Neural cell (in vitro differentiated cells): ENCODE measurements at regions not wholly inside any gene's neighbourhood (a gene's known extent, or its start where the extent isn't known, plus 50 kb on each side); places are given as distances from the start of the nearest gene placed in this dataset.

Experiments used
- H2AFZ ChIP-seq: fragments of 200-600, 300-800 bp; sonication (generic), shearing (Covaris generic); 2 replicates; pipeline ENCODE4 v1.6.0; 2014; ENCODE audit warnings: low read depth, mild to moderate bottlenecking, antibody characterized with exemption, low read length, moderate library complexity
- H3F3A ChIP-seq: fragments of 200-600 bp; shearing (Covaris generic); 2 replicates; pipeline ENCODE4 v1.6.1; 2016; ENCODE audit warnings: mild to moderate bottlenecking, moderate library complexity, mixed read lengths, antibody characterized with exemption, low read length; ENCODE audit not compliant: insufficient read depth, poor library complexity, severe bottlenecking
- H3K27ac ChIP-seq: fragments of 200-600, 300-800 bp; sonication (generic), shearing (Covaris generic); 2 replicates; pipeline ENCODE4 v1.5.1; 2014; ENCODE audit warnings: mild to moderate bottlenecking, low read length, moderate library complexity
- H3K27me3 ChIP-seq: fragments of 300-800, 200-600 bp; sonication (generic), shearing (Covaris generic); 2 replicates; pipeline ENCODE4 v1.6.0; 2014; ENCODE audit warnings: mild to moderate bottlenecking, low read depth, low read length, moderate library complexity; ENCODE audit not compliant: insufficient read depth
- H3K36me3 ChIP-seq: fragments of 300-800, 200-600 bp; sonication (generic), shearing (Covaris generic); 2 replicates; pipeline ENCODE4 v1.5.1; 2014; ENCODE audit warnings: mild to moderate bottlenecking, antibody characterized with exemption, low read length, moderate library complexity; ENCODE audit not compliant: insufficient read depth
- H3K4me2 ChIP-seq: fragments of 300-800, 200-600 bp; sonication (generic), shearing (Covaris generic); 2 replicates; pipeline ENCODE4 v1.6.0; 2014; ENCODE audit warnings: mild to moderate bottlenecking, low read length
- H3K4me3 ChIP-seq: fragments of 300-800, 200-600 bp; sonication (generic), shearing (Covaris generic); 2 replicates; pipeline ENCODE4 v1.5.1; 2014; ENCODE audit warnings: mild to moderate bottlenecking, low read length, moderate library complexity
- H3K79me2 ChIP-seq: fragments of 200-600 bp; shearing (Covaris generic); replicated peaks from 2 replicates; pipeline ENCODE4 v1.6.0; 2014; ENCODE audit warnings: mild to moderate bottlenecking, low read length, moderate library complexity; ENCODE audit not compliant: insufficient read depth
- H3K9ac ChIP-seq: fragments of 300-800, 200-600 bp; sonication (generic), shearing (Covaris generic); 2 replicates; pipeline ENCODE4 v1.6.1; 2016; ENCODE audit warnings: mild to moderate bottlenecking, low read length, mixed read lengths
- H3K9me2 ChIP-seq: fragments of 200-600 bp; shearing (Covaris generic); 2 replicates; pipeline ENCODE4 v1.6.1; 2016; ENCODE audit warnings: mild to moderate bottlenecking, low read length, mixed read lengths; ENCODE audit not compliant: insufficient read depth
- H3K9me3 ChIP-seq: fragments of 200-600, 300-800 bp; sonication (generic), shearing (Covaris generic); 2 replicates; pipeline ENCODE4 v1.6.1; 2016; ENCODE audit warnings: mild to moderate bottlenecking, mixed run types, low read length, moderate library complexity, mixed read lengths
- H4K20me1 ChIP-seq: fragments of 200-600 bp; shearing (Covaris generic); 2 replicates; pipeline ENCODE4 v1.6.1; 2016; ENCODE audit warnings: mild to moderate bottlenecking, mixed run types; ENCODE audit not compliant: insufficient read depth
- EP300 ChIP-seq: fragments of 450-650 bp; conservative IDR thresholded peaks from 2 replicates; pipeline ENCODE4 v1.6.1; 2014; ENCODE audit warnings: antibody characterized with exemption, mild to moderate bottlenecking, moderate library complexity; ENCODE audit not compliant: poor library complexity, severe bottlenecking
- EZH2 ChIP-seq: fragments of 200-600, 300-800 bp; shearing (Covaris generic), sonication (generic); IDR thresholded peaks from 2 replicates; pipeline ENCODE4 v1.6.1; 2014; ENCODE audit warnings: antibody characterized with exemption, low read length, borderline replicate concordance, mild to moderate bottlenecking; ENCODE audit not compliant: insufficient read depth, poor library complexity, severe bottlenecking
- MXI1 ChIP-seq: fragments of 450-650 bp; conservative IDR thresholded peaks from 2 replicates; pipeline ENCODE4 v1.6.1; 2014; ENCODE audit warnings: antibody characterized with exemption, mild to moderate bottlenecking; ENCODE audit not compliant: poor library complexity, severe bottlenecking
- POLR2AphosphoS5 ChIP-seq: IDR thresholded peaks from 2 replicates; pipeline ENCODE4 v1.6.1; 2012
- RAD21 ChIP-seq: fragments of 450-650 bp; conservative IDR thresholded peaks from 2 replicates; pipeline ENCODE4 v1.6.1; 2014; ENCODE audit warnings: antibody characterized with exemption, mild to moderate bottlenecking, moderate library complexity
- SMC3 ChIP-seq: fragments of 450-650 bp; conservative IDR thresholded peaks from 2 replicates; pipeline ENCODE4 v1.6.1; 2014; ENCODE audit warnings: antibody characterized with exemption, mild to moderate bottlenecking, moderate library complexity; ENCODE audit not compliant: poor library complexity
- TAF1 ChIP-seq: IDR thresholded peaks from 2 replicates; pipeline ENCODE4 v1.6.1; 2012; ENCODE audit warnings: low read depth
- TF ChIP-seq, protein P1 (sequence below): fragments of 450-650 bp; IDR thresholded peaks from 2 replicates; pipeline ENCODE4 v1.5.1; 2014; ENCODE audit warnings: antibody characterized with exemption, mild to moderate bottlenecking, moderate library complexity; ENCODE audit not compliant: poor library complexity, severe bottlenecking
- TF ChIP-seq, protein P2 (sequence below): IDR thresholded peaks from 2 replicates; pipeline ENCODE4 v1.6.1; 2012; ENCODE audit warnings: borderline replicate concordance

DNA sequence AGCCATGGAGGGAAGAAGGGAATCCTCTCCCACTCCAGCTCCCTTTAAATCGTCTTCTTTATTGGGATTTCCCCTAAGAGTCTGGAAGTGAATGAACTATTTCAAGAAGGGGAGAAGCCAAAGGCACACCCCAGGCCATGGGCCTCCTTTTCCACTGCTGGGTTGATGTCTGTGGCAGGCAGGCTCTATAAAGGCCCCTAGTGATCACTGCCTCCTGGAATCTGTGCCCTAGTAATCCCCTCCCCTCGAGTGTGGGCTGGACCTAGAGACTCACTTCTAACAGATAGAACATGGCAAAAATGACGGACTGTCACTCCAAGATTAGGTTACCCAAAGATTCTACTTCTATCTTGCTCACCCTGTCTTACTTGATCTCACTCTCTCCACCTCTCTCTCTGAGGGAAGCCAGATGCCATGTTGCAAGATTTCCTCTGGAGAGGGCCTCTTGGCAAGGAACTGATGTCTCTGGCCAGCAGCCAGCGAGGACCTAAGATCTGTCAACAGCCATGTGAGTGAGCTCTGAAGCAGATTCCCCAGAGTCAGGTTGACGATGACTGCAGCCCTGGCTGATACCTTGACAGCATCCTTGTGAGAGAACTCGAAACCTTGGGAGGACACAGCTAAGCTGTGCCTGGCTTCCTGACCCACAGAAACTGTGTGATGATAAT is 444.8 kb downstream of the SOX6 start:
- H3K9ac ChIP-seq, result no peak overlapping the region
- H3K27ac ChIP-seq, result no peak overlapping the region
- H3K9me3 ChIP-seq, result no peaks in the 10 kb centered on the region
- no peaks in the 10 kb centered on the region for H3K9me2 ChIP-seq
- H3F3A ChIP-seq, result no peaks in the 10 kb centered on the region
- H3K79me2 ChIP-seq, result no peaks in the 10 kb centered on the region
- no peak overlapping the region for H2AFZ ChIP-seq
- no peaks in the 10 kb centered on the region for H3K27me3 ChIP-seq
- H3K36me3 ChIP-seq, result no peaks in the 10 kb centered on the region
- no peak overlapping the region for H3K4me2 ChIP-seq
- no peaks in the 10 kb centered on the region for H4K20me1 ChIP-seq
- TF ChIP-seq POLR2AphosphoS5, result no peak
- no peak for TF ChIP-seq EP300
- TF ChIP-seq RAD21, result no peak
- no peak for TF ChIP-seq MXI1
- no peak for TF ChIP-seq TAF1
- no peak for TF ChIP-seq EZH2
- H3K4me3 ChIP-seq, result no peak overlapping the region

DNA sequence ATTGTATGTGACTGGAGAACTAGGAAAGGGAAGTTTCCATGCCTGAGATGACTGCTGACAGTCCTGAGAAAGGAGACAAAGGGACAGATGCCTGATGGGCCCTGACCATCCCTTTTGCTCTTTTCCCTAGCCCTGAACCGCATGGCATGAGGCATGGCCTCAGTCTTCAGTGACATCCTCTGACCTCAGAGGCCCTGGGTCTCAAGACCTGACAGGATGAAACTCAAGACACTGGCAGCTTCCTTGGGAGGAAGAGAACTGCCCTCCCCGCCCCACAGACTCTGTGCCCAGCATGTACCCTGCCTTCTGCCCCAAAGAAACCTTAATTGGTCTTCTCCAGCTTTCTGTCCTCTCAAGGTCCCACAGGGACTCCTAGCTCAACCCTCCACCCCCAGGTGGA is 444.1 kb downstream of the SOX6 start:
- Histone ChIP-seq H2AFZ (no peak overlapping the region), H3K4me2 (no peak overlapping the region)

More for the DNA sequence above, 444.1 kb downstream of the SOX6 start:
- no peaks in the 10 kb centered on the region for H3F3A ChIP-seq
- TF ChIP-seq, protein P1, sequence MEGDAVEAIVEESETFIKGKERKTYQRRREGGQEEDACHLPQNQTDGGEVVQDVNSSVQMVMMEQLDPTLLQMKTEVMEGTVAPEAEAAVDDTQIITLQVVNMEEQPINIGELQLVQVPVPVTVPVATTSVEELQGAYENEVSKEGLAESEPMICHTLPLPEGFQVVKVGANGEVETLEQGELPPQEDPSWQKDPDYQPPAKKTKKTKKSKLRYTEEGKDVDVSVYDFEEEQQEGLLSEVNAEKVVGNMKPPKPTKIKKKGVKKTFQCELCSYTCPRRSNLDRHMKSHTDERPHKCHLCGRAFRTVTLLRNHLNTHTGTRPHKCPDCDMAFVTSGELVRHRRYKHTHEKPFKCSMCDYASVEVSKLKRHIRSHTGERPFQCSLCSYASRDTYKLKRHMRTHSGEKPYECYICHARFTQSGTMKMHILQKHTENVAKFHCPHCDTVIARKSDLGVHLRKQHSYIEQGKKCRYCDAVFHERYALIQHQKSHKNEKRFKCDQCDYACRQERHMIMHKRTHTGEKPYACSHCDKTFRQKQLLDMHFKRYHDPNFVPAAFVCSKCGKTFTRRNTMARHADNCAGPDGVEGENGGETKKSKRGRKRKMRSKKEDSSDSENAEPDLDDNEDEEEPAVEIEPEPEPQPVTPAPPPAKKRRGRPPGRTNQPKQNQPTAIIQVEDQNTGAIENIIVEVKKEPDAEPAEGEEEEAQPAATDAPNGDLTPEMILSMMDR, result no peak
- TF ChIP-seq, protein P2, sequence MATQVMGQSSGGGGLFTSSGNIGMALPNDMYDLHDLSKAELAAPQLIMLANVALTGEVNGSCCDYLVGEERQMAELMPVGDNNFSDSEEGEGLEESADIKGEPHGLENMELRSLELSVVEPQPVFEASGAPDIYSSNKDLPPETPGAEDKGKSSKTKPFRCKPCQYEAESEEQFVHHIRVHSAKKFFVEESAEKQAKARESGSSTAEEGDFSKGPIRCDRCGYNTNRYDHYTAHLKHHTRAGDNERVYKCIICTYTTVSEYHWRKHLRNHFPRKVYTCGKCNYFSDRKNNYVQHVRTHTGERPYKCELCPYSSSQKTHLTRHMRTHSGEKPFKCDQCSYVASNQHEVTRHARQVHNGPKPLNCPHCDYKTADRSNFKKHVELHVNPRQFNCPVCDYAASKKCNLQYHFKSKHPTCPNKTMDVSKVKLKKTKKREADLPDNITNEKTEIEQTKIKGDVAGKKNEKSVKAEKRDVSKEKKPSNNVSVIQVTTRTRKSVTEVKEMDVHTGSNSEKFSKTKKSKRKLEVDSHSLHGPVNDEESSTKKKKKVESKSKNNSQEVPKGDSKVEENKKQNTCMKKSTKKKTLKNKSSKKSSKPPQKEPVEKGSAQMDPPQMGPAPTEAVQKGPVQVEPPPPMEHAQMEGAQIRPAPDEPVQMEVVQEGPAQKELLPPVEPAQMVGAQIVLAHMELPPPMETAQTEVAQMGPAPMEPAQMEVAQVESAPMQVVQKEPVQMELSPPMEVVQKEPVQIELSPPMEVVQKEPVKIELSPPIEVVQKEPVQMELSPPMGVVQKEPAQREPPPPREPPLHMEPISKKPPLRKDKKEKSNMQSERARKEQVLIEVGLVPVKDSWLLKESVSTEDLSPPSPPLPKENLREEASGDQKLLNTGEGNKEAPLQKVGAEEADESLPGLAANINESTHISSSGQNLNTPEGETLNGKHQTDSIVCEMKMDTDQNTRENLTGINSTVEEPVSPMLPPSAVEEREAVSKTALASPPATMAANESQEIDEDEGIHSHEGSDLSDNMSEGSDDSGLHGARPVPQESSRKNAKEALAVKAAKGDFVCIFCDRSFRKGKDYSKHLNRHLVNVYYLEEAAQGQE, result no peak
- TF ChIP-seq SMC3 (no peak), TAF1 (no peak), EZH2 (no peak), RAD21 (no peak), POLR2AphosphoS5 (no peak)
- H3K36me3 ChIP-seq, result no peaks in the 10 kb centered on the region
- H3K9me2 ChIP-seq, result no peaks in the 10 kb centered on the region
- no peak overlapping the region for H3K9ac ChIP-seq
- no peaks in the 10 kb centered on the region for H3K9me3 ChIP-seq
- no peak overlapping the region for H3K4me3 ChIP-seq
- no peak overlapping the region for H3K27ac ChIP-seq
- no peaks in the 10 kb centered on the region for H4K20me1 ChIP-seq
- no peaks in the 10 kb centered on the region for H3K79me2 ChIP-seq
- no peaks in the 10 kb centered on the region for H3K27me3 ChIP-seq
